DMS 273 treated with DMSO at 0.1 percent for 48 hours (cell line): ENCODE measurements at regions not wholly inside any gene's neighbourhood (a gene's known extent, or its start where the extent isn't known, plus 50 kb on each side); places are given as distances from the start of the nearest gene placed in this dataset.
A peak's percentile ranks its signal among the peaks of the same experiment; 100 is the strongest.

Experiments
- DNase-seq: peaks from one replicate; lab custom pipeline; 2025; lab: John Stamatoyannopoulos, UW

- DNase-seq, result no peak
Observed at GRCh38 chr9:79335987-79336386, 235.8 kb upstream of the TLE4 start.

- no peak for DNase-seq
Observed at GRCh38 chr9:79341561-79341960, 230.2 kb upstream of the TLE4 start.

GRCh38 chr9:79346350-79347020 is 225.3 kb upstream of the TLE4 start:
- DNase-seq, result no peak

- DNase-seq, result no peak
Observed at GRCh38 chr9:79352322-79352721, 219.4 kb upstream of the TLE4 start.

- no peak for DNase-seq
Observed at GRCh38 chr9:79353856-79354520, 217.8 kb upstream of the TLE4 start.

GRCh38 chr9:79357194-79357593 is 214.6 kb upstream of the TLE4 start:
- no peak for DNase-seq

GRCh38 chr9:79357616-79358015 is 214.1 kb upstream of the TLE4 start:
- no peak for DNase-seq

GRCh38 chr9:79360387-79361347 is 211.1 kb upstream of the TLE4 start:
- DNase-seq, result no peak

GRCh38 chr9:79362100-79363081 is 209.4 kb upstream of the TLE4 start:
- no peak for DNase-seq

GRCh38 chr9:79369676-79370075 is 202.1 kb upstream of the TLE4 start:
- DNase-seq, result no peak

GRCh38 chr9:79371301-79371700 is 200.5 kb upstream of the TLE4 start:
- DNase-seq, result no peak

- no peak for DNase-seq
Observed at GRCh38 chr9:79371948-79372555, 199.7 kb upstream of the TLE4 start.

GRCh38 chr9:79377339-79377855 is 194.4 kb upstream of the TLE4 start:
- DNase-seq, result no peak

GRCh38 chr9:79378107-79378506 is 193.7 kb upstream of the TLE4 start:
- no peak for DNase-seq

- no peak for DNase-seq
Observed at GRCh38 chr9:79382044-79382443, 189.7 kb upstream of the TLE4 start.

- no peak for DNase-seq
Observed at GRCh38 chr9:79382458-79382857, 189.3 kb upstream of the TLE4 start.

- no peak for DNase-seq
Observed at GRCh38 chr9:79383096-79383495, 188.7 kb upstream of the TLE4 start.

GRCh38 chr9:79384091-79384490 is 187.7 kb upstream of the TLE4 start:
- no peak for DNase-seq

GRCh38 chr9:79384501-79384900 is 187.3 kb upstream of the TLE4 start:
- peak; percentile 8 for DNase-seq

- peak; percentile 34 for DNase-seq
Observed at GRCh38 chr9:79387101-79387835, 184.5 kb upstream of the TLE4 start.
